ENCODE measurements at regions not wholly inside any gene's neighbourhood (a gene's known extent, or its start where the extent isn't known, plus 50 kb on each side); places are given as distances from the start of the nearest gene placed in this dataset.

GRCh38 chr1:37238364-37239224 lies 204.3 kb upstream of the GRIK3 start:
- Mint-ChIP-seq H3K27me3 (peaks cover 9% of the 10 kb centered on the region), H3K36me3 (ENCODE audit: low read depth) (no peaks in the 10 kb centered on the region), H3K4me1 (peaks cover 26% of the 10 kb centered on the region), H3K9me3 (peaks cover 2% of the 10 kb centered on the region), H3K27ac (no peak overlapping the region), H3K4me3 (peak overlapping the region; percentile 39)
- DNase-seq: no peak
- ATAC-seq (ENCODE audit: low read depth): no peak
- CTCF ChIA-PET: no interaction called here
- POLR2A ChIA-PET: interaction anchor here (0.5 kb wide), 1 partner anchor 780 kb away, joined by 7 read pairs; no protein-coding TSS in a partner anchor
- TF ChIP-seq CTCF (IDR thresholded peaks at IDR 0.05): no peak
- intact Hi-C loops (cut with micrococcal nuclease): no loop called here

GRCh38 chr1:37239225-37239740 lies 205.0 kb upstream of the GRIK3 start:
- Mint-ChIP-seq H3K27ac (no peak overlapping the region), H3K9me3 (peaks cover 2% of the 10 kb centered on the region), H3K36me3 (ENCODE audit: low read depth) (no peaks in the 10 kb centered on the region), H3K4me1 (peaks cover 26% of the 10 kb centered on the region), H3K27me3 (peaks cover 9% of the 10 kb centered on the region), H3K4me3 (no peak overlapping the region)
- POLR2A ChIA-PET: no interaction called here
- CTCF ChIA-PET: interaction anchor here (1.1 kb wide), 1 partner anchor 14 kb away, joined by 3 read pairs; no protein-coding TSS in a partner anchor
- ATAC-seq (ENCODE audit: low read depth) (no peak), DNase-seq (no peak)
- TF ChIP-seq CTCF (IDR thresholded peaks at IDR 0.05): no peak
- intact Hi-C loops (cut with micrococcal nuclease): no loop called here

GRCh38 chr1:37240897-37241296 lies 206.6 kb upstream of the GRIK3 start:
- H3K4me1 Mint-ChIP-seq: peaks cover 26% of the 10 kb centered on the region
- no peak for ATAC-seq (ENCODE audit: low read depth)
- CTCF ChIA-PET: no interaction called here
- no peak for TF ChIP-seq CTCF (IDR thresholded peaks at IDR 0.05)
- intact Hi-C loops (cut with micrococcal nuclease): no loop called here
- H3K4me3 Mint-ChIP-seq: no peak overlapping the region
- no peak overlapping the region for H3K27ac Mint-ChIP-seq
- no peak for DNase-seq
- peaks cover 3% of the 10 kb centered on the region for H3K27me3 Mint-ChIP-seq
- POLR2A ChIA-PET: no interaction called here
- no peaks in the 10 kb centered on the region for H3K36me3 Mint-ChIP-seq (ENCODE audit: low read depth)
- H3K9me3 Mint-ChIP-seq: peaks cover 1% of the 10 kb centered on the region

- TF ChIP-seq CTCF (IDR thresholded peaks at IDR 0.05): no peak
- Mint-ChIP-seq H3K27me3 (no peaks in the 10 kb centered on the region), H3K4me1 (peaks cover 22% of the 10 kb centered on the region), H3K36me3 (ENCODE audit: low read depth) (no peaks in the 10 kb centered on the region), H3K27ac (no peak overlapping the region), H3K9me3 (no peaks in the 10 kb centered on the region), H3K4me3 (no peak overlapping the region)
- ATAC-seq (ENCODE audit: low read depth): no peak
- ChIA-PET POLR2A (no interaction called here), CTCF (no interaction called here)
- no peak for DNase-seq
- intact Hi-C loops (cut with micrococcal nuclease): no loop called here
Measured at GRCh38 chr1:37242501-37242900, 208.2 kb upstream of the GRIK3 start.

GRCh38 chr1:37243368-37244082 lies 209.2 kb upstream of the GRIK3 start:
- H3K4me1 Mint-ChIP-seq: peaks cover 11% of the 10 kb centered on the region

More at GRCh38 chr1:37243368-37244082, 209.2 kb upstream of the GRIK3 start:
- no peaks in the 10 kb centered on the region for H3K9me3 Mint-ChIP-seq
- H3K27ac Mint-ChIP-seq: no peak overlapping the region
- ATAC-seq (ENCODE audit: low read depth): no peak
- ChIA-PET POLR2A (interaction anchor here (0.5 kb wide), 1 partner anchor 68 kb away, joined by 3 read pairs; no protein-coding TSS in a partner anchor), CTCF (no interaction called here)
- H3K36me3 Mint-ChIP-seq (ENCODE audit: low read depth): no peaks in the 10 kb centered on the region
- H3K4me3 Mint-ChIP-seq: no peak overlapping the region
- intact Hi-C loops (cut with micrococcal nuclease): no loop called here
- TF ChIP-seq CTCF (IDR thresholded peaks at IDR 0.05): no peak
- H3K27me3 Mint-ChIP-seq: peaks cover 4% of the 10 kb centered on the region
- DNase-seq: no peak

All from activated B cell treated with CpG ODN at 0.5 μM for 24 hours (primary cell).